Right lobe of liver (tissue), 6 donors: ENCODE measurements at regions not wholly inside any gene's neighbourhood (a gene's known extent, or its start where the extent isn't known, plus 50 kb on each side); places are given as distances from the start of the nearest gene placed in this dataset.
A peak's percentile ranks its signal among the peaks of the same experiment; 100 is the strongest.

Experiments used
- ATAC-seq, 4 donors: fragments of 200-7000 bp; cut with Tn5 transposase; one replicate each; pipeline ENCODE4 v1.9.1; 2020; ENCODE audit warnings: mild to moderate bottlenecking in 4 of 4, moderate library complexity in 4 of 4
- DNase-seq, 3 donors: peaks; one replicate each; pipeline ENCODE4 v3.0.0-alpha.2; 2020
- H3K27ac ChIP-seq, 3 donors: fragments of 200-600 bp; one replicate each; pipeline ENCODE4 v1.8.0; 2022
- H3K27me3 ChIP-seq, 2 donors: fragments of 200-600 bp; one replicate each; pipeline ENCODE4 v1.8.0; 2022
- H3K36me3 ChIP-seq, 4 donors: fragments of 200-600 bp; sonication (generic) in 1 of 4; one replicate each; pipeline versions ENCODE4 v1.5.1 to v1.8.0; 2017 to 2022; ENCODE audit warnings: control low read depth in 1 of 4
- H3K4me1 ChIP-seq, 4 donors: fragments of 200-600 bp; sonication (generic) in 1 of 4; one replicate each; pipeline versions ENCODE4 v1.5.1 to v1.8.0; 2017 to 2022; ENCODE audit warnings: control low read depth in 1 of 4
- H3K4me3 ChIP-seq, 3 donors: fragments of 200-600 bp; one replicate each; pipeline ENCODE4 v1.8.0; 2022
- H3K9me3 ChIP-seq, 4 donors: fragments of 200-600 bp; sonication (generic) in 1 of 4; one replicate each; pipeline versions ENCODE4 v1.5.1 to v1.8.0; 2017 to 2022; ENCODE audit warnings: control low read depth in 1 of 4
- CTCF ChIP-seq, 4 donors: fragments of 200-600 bp in 3 of 4; fragments of 450-650 bp in 1 of 4; IDR thresholded peaks; one replicate each; pipeline versions ENCODE4 v1.5.1 to v1.8.0; 2016 to 2022; ENCODE audit warnings: antibody characterized with exemption in 4 of 4, mild to moderate bottlenecking in 2 of 4
- POLR2A ChIP-seq: fragments of 450-650 bp; IDR thresholded peaks from one replicate; pipeline ENCODE4 v1.6.1; 2017; ENCODE audit warnings: antibody characterized with exemption, mild to moderate bottlenecking
- WGBS: methylation state at CpG from one replicate; pipeline ENCODE4 v1.1.6; 2018; ENCODE audit warnings: low coverage, low lambda C conversion rate; ENCODE audit not compliant: insufficient coverage; ENCODE audit errors: missing lambda C conversion rate; 5-methylcytosine and 5-hydroxymethylcytosine counted together
- intact Hi-C, 2 donors: fragments of 100-400 bp; cut with DNase I; formaldehyde crosslinking; loops; one replicate each; pipeline versions ENCODE4 v1.11.2 to v1.14.1; 2022
- donor health status: DM: no; HTN: yes; CAD: no.
- donor health status: DM: no; HTN: no; CAD: no.
- donor health status: DM: no; HTN: no; CAD: no.
- donor health status: DM: no; HTN: yes; CAD: no.
- donor health status: DM: no; HTN: yes; CAD: no.

- H3K4me1 ChIP-seq = no peaks in the 10 kb centered on the region
- ATAC-seq (no peak), DNase-seq (no peak)
- WGBS = 25% methylated on average over 1 of the region's 1 CpG
- H3K27me3 ChIP-seq = no peaks in the 10 kb centered on the region
- TF ChIP-seq POLR2A (no peak), CTCF (IDR thresholded peaks at IDR 0.05) (no peak)
- H3K4me3 ChIP-seq = no peak overlapping the region
- intact Hi-C loops = no loop called here
- H3K27ac ChIP-seq = no peak overlapping the region
- no peaks in the 10 kb centered on the region for H3K9me3 ChIP-seq
- no peaks in the 10 kb centered on the region for H3K36me3 ChIP-seq
These were observed 220.4 kb upstream of the IZUMO3 start for GRCh38 chr9:24766081-24766480.

GRCh38 chr9:24765025-24765756, 219.5 kb upstream of the IZUMO3 start:
- H3K4me1 ChIP-seq = no peaks in the 10 kb centered on the region
- no peak overlapping the region for H3K4me3 ChIP-seq
- TF ChIP-seq POLR2A (no peak), CTCF (IDR thresholded peaks at IDR 0.05) (no peak)
- intact Hi-C loops = no loop called here
- H3K9me3 ChIP-seq = no peaks in the 10 kb centered on the region
- DNase-seq = no peak
- no peak for ATAC-seq
- 40% methylated on average over 1 of the region's 7 CpGs for WGBS
- H3K27ac ChIP-seq = no peak overlapping the region
- no peaks in the 10 kb centered on the region for H3K36me3 ChIP-seq
- no peaks in the 10 kb centered on the region for H3K27me3 ChIP-seq

- Histone ChIP-seq H3K27ac (no peak overlapping the region), H3K36me3 (no peaks in the 10 kb centered on the region), H3K4me3 (no peak overlapping the region), H3K9me3 (no peaks in the 10 kb centered on the region), H3K4me1 (no peaks in the 10 kb centered on the region), H3K27me3 (no peaks in the 10 kb centered on the region)
- 59% methylated on average over 3 of the region's 29 CpGs for WGBS
- TF ChIP-seq CTCF (IDR thresholded peaks at IDR 0.05) (no peak), POLR2A (no peak)
- intact Hi-C loops = no loop called here
- ATAC-seq (peak in 1 of 4 donors; percentile 36), DNase-seq (no peak)
These were observed 192.8 kb upstream of the IZUMO3 start for GRCh38 chr9:24738421-24738961.

GRCh38 chr9:24731754-24732153, 186.1 kb upstream of the IZUMO3 start:
- WGBS = 40% methylated on average over 1 of the region's 1 CpG
- TF ChIP-seq POLR2A (no peak), CTCF (IDR thresholded peaks at IDR 0.05) (no peak)
- Histone ChIP-seq H3K27ac (no peak overlapping the region), H3K27me3 (no peaks in the 10 kb centered on the region), H3K9me3 (no peaks in the 10 kb centered on the region), H3K4me1 (no peaks in the 10 kb centered on the region), H3K36me3 (no peaks in the 10 kb centered on the region), H3K4me3 (no peak overlapping the region)
- no peak for ATAC-seq
- intact Hi-C loops = no loop called here
- no peak for DNase-seq
